Mammary epithelial cell (primary cell): ENCODE measurements at regions not wholly inside any gene's neighbourhood (a gene's known extent, or its start where the extent isn't known, plus 50 kb on each side); places are given as distances from the start of the nearest gene placed in this dataset.
"Not testable (repeated sequence)": the region's sequence is repeated elsewhere in the genome, so short reads cannot be mapped to it uniquely, and the experiment has no call there.

Source experiments
- EZH2 ChIP-seq: IDR thresholded peaks from 2 replicates; pipeline ENCODE4 v1.6.1; 2012; ENCODE audit warnings: low read length, inconsistent platforms, borderline replicate concordance
- TF ChIP-seq, protein P1 (sequence below), 2 donors: IDR thresholded peaks in 1 of 2; conservative IDR thresholded peaks in 1 of 2; 2 replicates each; pipeline ENCODE4 v1.5.1; 2011 to 2012; ENCODE audit warnings: inconsistent platforms in 2 of 2, low read length in 2 of 2, mild to moderate bottlenecking in 2 of 2, control low read depth in 1 of 2, low read depth in 1 of 2; ENCODE audit not compliant: insufficient read depth in 1 of 2; ENCODE audit errors: extremely low read depth in 1 of 2

DNA sequence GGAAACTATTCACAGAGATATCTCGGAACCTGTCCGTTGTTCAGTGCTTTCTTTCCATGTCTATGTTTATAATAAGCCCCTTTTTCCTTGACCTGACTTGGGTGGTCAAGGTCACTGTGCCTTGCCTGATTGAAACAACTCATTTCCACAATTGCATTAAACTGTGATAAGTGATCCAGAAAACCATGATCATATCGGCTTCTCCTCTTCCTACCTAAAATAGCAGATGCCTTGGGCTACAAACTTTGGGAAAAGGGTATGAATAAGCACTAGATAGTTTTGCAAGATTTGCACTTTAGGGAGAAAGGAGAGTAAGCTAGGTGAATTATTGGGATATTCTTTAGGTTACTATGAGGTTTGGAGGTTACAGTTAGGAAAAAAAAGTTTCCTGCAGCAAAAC, 115.2 kb downstream of the KBTBD2 start:
- TF ChIP-seq EZH2, result not testable (repeated sequence)
- TF ChIP-seq, protein P1, sequence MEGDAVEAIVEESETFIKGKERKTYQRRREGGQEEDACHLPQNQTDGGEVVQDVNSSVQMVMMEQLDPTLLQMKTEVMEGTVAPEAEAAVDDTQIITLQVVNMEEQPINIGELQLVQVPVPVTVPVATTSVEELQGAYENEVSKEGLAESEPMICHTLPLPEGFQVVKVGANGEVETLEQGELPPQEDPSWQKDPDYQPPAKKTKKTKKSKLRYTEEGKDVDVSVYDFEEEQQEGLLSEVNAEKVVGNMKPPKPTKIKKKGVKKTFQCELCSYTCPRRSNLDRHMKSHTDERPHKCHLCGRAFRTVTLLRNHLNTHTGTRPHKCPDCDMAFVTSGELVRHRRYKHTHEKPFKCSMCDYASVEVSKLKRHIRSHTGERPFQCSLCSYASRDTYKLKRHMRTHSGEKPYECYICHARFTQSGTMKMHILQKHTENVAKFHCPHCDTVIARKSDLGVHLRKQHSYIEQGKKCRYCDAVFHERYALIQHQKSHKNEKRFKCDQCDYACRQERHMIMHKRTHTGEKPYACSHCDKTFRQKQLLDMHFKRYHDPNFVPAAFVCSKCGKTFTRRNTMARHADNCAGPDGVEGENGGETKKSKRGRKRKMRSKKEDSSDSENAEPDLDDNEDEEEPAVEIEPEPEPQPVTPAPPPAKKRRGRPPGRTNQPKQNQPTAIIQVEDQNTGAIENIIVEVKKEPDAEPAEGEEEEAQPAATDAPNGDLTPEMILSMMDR (conservative IDR thresholded peaks at IDR 0.05 in 1 of 2, IDR thresholded peaks at IDR 0.05 in 1 of 2; ENCODE audit: extremely low read depth in 1 of 2, insufficient read depth in 1 of 2, low read depth in 1 of 2, low read length in 2 of 2), result not testable (repeated sequence)
